ENCODE measurements at regions not wholly inside any gene's neighbourhood (a gene's known extent, or its start where the extent isn't known, plus 50 kb on each side); places are given as distances from the start of the nearest gene placed in this dataset.

- Histone ChIP-seq H3K4me1 (ENCODE audit: control insufficient read depth, insufficient read depth, low read length) (no peaks in the 10 kb centered on the region), H3K36me3 (ENCODE audit: control insufficient read depth, insufficient read depth, low read length) (no peaks in the 10 kb centered on the region), H3K27me3 (ENCODE audit: control insufficient read depth, insufficient read depth, low read length) (no peaks in the 10 kb centered on the region), H3K27ac (ENCODE audit: low read length) (no peak overlapping the region), H3K4me3 (ENCODE audit: low read depth in 2 of 2, low read length in 2 of 2) (no peak overlapping the region), H3K9me3 (ENCODE audit: control insufficient read depth, insufficient read depth, low read depth, low read length) (peaks cover 4% of the 10 kb centered on the region)
- in situ Hi-C loops (cut with HindIII; ENCODE audit: low pct_unique_long_range_greater_than_20kb, low sequenced_read_pairs), result no loop called here
- POLR2A ChIA-PET, result no interaction called here
- ATAC-seq (no peak), DNase-seq (ENCODE audit: low read depth, low spot score) (no peak)
- TF ChIP-seq POLR2AphosphoS5 (IDR thresholded peaks at IDR 0.05; ENCODE audit: low read depth, low read length) (no peak), TCF7L2 (IDR thresholded peaks at IDR 0.05; ENCODE audit: low read depth, low read length) (no peak), REST (IDR thresholded peaks at IDR 0.05; ENCODE audit: insufficient read depth in 1 of 2, low read depth in 2 of 2, low read length in 1 of 2) (no peak), CTCF (IDR thresholded peaks at IDR 0.05) (no peak), SIN3A (IDR thresholded peaks at IDR 0.05; ENCODE audit: borderline replicate concordance, insufficient read depth, low read depth, low read length) (no peak)
- BruUV-seq (replicated peaks), result no TSS peak
- intact Hi-C loops (cut with micrococcal nuclease; ENCODE audit: unreplicated experiment), result no loop called here
- CTCF ChIA-PET, result no interaction called here
These were observed 155.3 kb upstream of the STXBP5 start for GRCh38 chr6:147048930-147049329.

GRCh38 chr6:147053311-147053921 lies 150.8 kb upstream of the STXBP5 start:
- TF ChIP-seq SIN3A (IDR thresholded peaks at IDR 0.05; ENCODE audit: borderline replicate concordance, insufficient read depth, low read depth, low read length), result no peak
- TF ChIP-seq TCF7L2 (IDR thresholded peaks at IDR 0.05; ENCODE audit: low read depth, low read length), result no peak
- TF ChIP-seq CTCF (IDR thresholded peaks at IDR 0.05), result no peak
- TF ChIP-seq POLR2AphosphoS5 (IDR thresholded peaks at IDR 0.05; ENCODE audit: low read depth, low read length), result no peak
- no peak for TF ChIP-seq REST (IDR thresholded peaks at IDR 0.05; ENCODE audit: insufficient read depth in 1 of 2, low read depth in 2 of 2, low read length in 1 of 2)
- CTCF ChIA-PET, result no interaction called here
- Histone ChIP-seq H3K4me1 (ENCODE audit: control insufficient read depth, insufficient read depth, low read length) (no peaks in the 10 kb centered on the region), H3K9me3 (ENCODE audit: control insufficient read depth, insufficient read depth, low read depth, low read length) (no peaks in the 10 kb centered on the region), H3K4me3 (ENCODE audit: low read depth in 2 of 2, low read length in 2 of 2) (no peak overlapping the region), H3K27me3 (ENCODE audit: control insufficient read depth, insufficient read depth, low read length) (no peaks in the 10 kb centered on the region), H3K27ac (ENCODE audit: low read length) (no peak overlapping the region), H3K36me3 (ENCODE audit: control insufficient read depth, insufficient read depth, low read length) (no peaks in the 10 kb centered on the region)
- ATAC-seq (no peak), DNase-seq (ENCODE audit: low read depth, low spot score) (no peak)
- intact Hi-C loops (cut with micrococcal nuclease; ENCODE audit: unreplicated experiment), result no loop called here
- POLR2A ChIA-PET, result no interaction called here
- in situ Hi-C loops (cut with HindIII; ENCODE audit: low pct_unique_long_range_greater_than_20kb, low sequenced_read_pairs), result no loop called here
- BruUV-seq (replicated peaks), result no TSS peak
